HG02870 (cell line): ENCODE measurements at regions not wholly inside any gene's neighbourhood (a gene's known extent, or its start where the extent isn't known, plus 50 kb on each side); places are given as distances from the start of the nearest gene placed in this dataset.
"Not testable (repeated sequence)": the region's sequence is repeated elsewhere in the genome, so short reads cannot be mapped to it uniquely, and the experiment has no call there.

Experiments used
- ATAC-seq: cut with Tn5 transposase; IDR thresholded peaks from one replicate; pipeline ENCODE4 v1.9.1; 2021; ENCODE audit warnings: mild to moderate bottlenecking, moderate library complexity; ENCODE audit not compliant: unreplicated experiment

DNA sequence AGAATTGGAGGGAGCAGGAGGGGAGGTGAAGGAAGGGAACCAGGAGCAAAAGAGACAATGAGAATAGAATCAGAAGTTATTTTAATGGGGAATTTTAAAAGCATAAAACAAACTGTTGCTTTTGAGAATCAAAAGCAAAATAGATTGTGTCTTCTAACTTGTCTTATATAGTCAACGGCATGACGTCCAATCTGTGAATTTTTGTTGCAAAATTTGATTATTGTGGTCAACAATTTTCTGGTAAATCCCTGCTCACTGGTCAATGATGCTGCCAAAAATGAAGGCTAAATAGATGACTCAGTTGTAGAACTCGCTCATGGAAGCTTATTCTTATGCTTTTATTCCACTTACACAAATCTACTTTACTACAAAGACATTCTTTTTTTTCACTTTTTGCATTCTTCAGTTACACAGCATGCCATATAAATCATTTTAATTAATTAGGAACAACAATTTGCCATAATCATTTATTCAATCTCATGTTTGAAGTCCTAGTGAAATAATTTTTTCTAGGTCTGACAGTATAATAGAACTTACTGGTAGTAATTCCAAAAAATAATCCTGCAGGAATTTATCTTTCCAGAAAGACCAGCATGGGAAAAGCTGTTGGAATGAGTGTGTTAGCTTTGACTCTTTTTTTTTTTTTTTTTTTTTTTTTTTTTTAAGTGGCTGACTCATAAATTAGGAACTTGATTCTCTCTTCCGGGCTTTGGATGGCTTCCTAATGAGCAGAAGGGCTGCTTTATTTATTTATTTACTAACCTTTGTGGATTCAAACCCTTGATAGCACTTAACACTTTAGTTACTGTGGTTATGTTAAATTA, 256.9 kb downstream of the SPRY2 start:
- ATAC-seq: no peak

DNA sequence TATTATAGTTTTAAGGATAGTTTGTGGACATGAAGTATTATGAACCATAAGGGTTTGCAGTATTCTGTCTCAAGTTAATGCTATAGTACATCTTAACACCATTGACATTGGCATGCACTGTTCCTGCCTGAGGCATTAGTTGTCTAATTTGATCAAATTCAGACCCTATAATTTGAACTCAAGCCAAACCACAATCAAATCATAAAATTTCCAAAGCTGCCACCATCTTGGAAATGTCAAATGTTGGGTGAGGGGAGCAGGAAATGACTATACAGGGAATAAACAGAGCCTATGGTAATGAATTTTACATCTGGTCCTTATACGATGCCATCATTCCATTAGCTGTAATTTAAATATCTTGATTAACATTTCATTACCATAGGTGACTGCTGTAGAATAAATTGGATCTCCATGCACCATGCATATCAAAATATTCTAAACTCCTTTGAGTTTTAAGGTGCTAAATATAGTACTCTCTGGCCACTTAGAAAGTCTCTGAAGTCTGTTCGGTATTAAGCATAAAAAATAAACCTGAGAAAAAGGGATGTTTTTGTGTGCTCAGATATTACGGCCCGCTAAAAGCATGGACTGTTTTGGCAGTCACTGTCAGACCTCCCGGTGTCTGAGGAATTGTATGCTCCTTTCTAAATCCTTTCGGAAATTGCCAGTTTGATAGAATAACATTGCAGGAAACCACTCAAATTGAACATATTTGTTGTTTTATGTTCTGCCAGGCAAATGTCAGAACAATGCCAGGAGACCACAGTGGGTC, 257.7 kb downstream of the SPRY2 start:
- no peak for ATAC-seq

DNA sequence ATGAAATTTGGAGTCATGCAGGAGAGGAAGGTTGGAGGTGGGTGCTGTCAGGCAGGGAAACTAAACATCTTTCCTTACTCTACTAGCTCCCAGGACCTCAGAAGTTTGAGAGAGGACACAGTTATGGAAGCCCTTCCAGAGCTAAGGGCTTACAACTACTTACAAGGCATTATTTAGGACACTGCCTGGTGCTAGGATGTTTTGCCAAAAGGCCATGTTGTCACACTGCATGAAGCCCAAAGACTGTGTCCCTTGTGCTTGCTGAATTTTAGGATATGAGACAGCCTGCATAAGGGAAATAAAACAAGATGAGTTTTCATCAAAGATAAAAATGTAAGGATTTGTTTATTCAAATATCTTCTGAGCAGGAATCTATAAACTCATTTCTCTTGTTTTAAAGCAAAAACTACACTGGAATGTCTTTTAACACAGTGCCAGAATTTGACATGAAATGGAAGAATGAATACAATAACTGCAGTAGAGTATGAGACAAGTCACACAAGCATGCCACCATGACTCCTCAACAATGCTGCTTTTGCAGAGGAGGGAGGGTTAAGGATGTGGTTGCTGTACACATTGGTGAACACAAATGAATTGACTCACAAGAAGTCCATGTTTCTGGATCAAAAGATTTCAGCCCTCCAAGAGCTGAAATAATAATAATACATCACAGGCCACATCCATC, 258.4 kb downstream of the SPRY2 start:
- no peak for ATAC-seq

DNA sequence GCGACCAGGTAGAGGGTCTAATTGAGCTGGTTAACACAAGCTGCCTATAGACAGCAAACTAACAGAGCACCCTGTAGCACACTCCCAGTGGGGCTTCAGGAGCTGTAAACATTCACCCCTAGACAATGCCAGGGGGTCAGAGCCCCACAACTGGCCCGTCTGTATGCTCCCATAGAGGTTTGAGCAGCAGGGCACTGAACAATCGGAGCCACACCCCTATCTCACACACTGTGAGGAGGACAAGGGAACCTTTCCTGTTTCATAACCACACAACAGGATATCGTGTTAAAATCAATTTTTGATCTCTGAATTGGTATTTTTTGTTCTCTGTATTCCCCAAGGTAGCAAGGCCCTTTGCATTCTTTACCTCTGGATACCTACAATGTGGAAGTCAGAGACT, 266.1 kb downstream of the SPRY2 start:
- no peak for ATAC-seq

DNA sequence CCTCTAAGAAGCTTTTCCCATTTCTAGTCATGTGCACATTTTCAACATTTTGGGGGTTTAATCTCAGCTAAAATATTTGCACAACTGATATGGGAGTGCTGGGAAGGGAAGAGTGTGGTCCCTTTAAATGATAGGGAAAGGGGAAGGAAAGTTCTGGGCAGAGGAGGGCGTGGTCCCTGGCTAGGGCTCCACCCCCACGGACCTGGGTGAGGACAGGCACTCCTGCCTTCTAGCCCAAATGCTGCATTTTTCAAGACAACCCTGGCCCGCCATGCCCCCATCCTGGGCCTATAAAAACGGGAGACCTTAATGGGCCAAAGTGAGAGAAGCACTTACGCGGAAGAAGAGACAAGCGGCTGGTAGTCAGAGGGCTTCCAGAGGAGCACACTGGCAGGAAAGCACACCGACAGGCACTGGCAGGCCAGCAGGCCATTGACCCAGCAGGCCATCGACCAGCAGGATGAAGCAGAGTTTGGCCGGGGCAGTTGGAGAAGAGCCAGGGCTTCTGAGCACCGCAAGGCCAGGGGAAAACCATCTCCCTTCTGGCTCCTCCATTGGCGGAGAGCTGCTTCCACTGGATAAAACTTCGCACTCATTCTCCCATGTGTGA, 266.7 kb downstream of the SPRY2 start:
- ATAC-seq: no peak

DNA sequence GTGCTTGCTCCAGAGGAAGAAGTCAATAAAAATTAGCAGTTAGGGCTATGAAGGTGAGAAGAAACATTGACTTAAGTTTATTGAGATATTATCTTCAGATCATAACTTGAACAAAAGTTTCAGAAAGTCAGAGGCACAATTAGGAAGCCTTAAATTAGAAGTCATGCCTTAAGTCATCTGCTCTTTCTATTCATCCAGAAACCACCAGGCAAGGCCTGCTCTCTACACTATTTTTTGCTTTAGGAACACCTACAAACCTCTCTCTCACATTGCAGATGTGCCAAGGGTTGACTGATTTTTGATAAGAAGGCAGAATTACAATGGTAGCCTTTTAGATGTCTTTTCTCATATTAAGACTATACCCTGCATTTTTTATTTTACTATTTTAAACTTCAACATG, 268.7 kb downstream of the SPRY2 start:
- ATAC-seq: no peak

DNA sequence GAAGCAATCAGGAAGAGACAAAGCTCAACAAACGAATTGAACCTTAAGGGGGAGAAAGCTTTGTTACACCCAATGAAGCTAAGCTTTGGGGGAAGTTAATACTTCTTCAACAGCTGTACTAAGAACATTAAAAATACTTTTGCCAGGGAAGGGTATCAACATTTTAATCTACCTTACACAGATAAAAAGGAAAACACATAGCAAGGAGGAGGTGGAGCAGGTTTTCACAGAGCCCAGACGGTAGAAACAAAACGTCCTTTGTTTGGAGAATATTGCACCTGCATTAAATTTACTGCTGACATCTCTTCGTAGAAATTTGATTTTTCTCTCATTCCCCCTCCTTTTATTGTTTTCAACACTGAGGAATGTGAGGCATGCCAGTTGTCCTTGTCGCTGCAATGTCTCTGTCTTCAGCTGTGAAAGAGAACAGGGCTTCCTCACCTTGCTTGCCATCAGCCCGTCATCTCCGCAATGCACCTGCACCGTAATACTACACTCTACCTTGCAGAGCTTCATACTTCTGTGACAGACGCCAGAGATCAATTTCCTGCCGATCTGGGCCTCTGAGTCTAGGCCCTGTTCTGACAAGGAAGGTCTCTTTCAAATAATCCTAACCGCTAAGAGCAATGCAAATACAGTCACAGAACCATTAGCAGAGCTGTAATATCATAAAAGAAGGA, 270.8 kb downstream of the SPRY2 start:
- no peak for ATAC-seq

DNA sequence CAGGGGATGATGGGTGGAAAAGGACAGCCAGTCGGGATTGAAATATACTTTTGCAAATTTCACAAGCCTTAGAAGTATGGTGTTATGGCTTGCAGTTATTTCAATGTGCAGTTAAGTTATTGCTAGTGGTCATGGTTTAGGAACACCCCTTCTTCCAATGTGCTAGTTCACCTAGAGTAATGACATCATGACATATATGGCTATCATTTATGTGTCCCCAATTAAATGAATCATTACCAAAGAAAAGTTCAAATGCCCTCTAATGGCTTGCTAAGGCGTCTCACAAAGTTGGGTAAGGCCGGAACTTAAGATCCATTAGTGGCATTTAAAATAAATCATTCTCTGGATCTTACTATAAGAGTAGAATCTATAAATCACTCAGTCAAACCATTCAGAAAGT, 271.6 kb downstream of the SPRY2 start:
- no peak for ATAC-seq

DNA sequence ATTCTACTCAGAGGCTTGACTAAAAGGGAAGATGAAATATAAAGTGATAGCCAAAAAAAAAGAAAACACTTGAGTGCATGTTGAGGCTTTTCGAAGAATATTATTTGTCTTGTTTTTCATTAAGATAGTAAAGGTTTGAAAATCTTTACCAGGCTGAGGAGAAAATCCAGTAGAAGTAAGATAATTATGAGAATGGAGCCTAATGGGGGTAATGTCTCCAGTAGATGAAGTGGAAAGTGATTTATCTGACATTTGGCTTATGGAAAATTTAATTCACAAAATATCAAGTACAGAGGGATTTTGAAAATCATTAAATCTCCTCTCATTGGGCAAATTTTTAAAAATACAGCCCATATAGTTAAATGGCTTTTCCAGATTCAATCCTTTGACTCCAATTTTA, 274.9 kb downstream of the SPRY2 start:
- ATAC-seq: no peak

DNA sequence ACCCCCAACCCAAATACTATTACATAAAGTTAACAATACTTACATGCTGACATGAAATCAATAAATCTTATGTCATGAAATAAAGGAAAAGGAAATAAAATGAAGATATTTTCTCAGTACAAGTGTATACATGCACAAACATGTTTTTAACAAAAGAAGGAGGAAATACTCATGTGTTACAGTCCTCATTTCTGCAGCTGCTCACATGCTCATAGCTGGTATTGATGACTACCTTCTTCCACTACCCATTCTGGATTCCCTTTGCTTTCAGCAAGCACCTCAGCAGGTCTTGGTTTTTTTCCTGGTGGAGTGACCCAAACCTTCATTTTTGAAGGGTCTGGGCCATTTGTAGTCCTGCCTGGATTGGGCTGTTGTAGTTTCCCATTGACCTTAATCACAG, 278.5 kb downstream of the SPRY2 start:
- not testable (repeated sequence) for ATAC-seq

DNA sequence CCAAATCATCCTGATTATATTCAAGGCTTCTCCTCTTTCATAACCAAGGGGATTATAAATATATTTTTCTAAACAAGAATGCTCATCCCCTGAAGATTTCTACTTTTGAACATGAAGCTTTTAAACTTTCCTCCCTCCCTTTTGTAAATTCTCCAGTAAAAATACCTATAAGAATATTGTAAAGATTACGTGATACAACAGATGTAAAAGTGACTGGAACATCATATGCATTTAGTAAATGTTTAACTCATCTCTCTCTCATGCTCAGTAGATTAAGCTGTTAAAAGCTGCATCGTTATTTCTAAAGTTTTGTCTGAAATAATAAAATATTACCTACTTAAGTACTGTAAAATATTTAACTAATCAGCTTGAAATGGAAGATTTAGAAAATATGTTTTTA, 281.1 kb downstream of the SPRY2 start:
- ATAC-seq: no peak

DNA sequence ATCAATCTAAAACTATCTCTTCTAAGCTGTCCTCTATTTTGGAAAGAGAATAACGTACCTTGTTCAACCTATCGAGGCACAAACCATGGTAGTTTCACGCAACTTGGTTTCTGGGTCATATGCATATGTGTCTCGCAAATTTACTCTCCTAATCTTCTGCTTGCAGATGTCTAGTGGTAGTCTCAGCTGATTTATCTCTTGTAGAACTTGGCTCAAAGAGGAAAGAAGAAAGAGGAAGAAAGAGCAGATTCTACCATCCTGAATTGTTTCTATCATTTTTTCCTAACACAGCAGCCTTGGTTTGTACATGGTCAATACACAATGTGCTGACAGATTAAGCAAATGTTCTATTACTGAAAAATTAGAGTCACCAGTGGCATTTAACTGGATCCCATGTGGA, 282.3 kb downstream of the SPRY2 start:
- no peak for ATAC-seq

DNA sequence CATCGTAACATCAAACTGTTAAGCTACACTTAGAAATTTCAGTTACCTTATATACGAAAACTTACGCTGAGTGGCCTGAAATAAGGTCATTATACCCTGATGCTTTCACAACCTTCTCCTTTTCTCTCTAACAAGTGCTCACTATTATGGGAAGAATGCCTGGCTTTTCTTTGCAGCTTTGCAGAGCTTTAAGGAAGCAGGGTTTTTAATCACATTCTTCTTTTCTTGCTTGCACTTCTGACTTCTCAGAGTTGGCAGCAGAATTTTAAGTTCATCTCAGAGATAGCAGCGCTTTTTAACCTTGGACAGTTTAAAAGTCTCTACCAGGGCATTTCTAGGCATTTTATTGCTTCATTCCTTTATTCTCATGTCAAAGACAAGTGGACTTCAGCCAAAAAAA, 285.1 kb downstream of the SPRY2 start:
- ATAC-seq: no peak

DNA sequence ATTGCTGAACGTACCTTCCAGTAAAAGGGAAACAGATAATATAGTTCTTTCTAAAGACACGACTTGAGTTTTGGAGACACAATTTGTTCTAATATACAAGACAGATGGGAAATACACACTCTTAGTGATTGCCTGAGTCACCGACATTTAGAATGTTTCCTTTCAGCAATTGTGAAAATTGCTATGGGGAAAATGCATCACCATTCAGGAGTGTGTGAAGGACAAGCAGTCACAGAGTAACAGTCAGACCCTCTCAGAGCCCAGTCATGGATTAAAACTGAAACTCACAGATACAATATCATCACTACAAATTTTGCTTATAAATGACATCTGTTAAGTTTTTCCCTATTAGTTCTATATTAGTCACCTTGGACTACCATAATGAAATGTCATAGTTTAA, 286.1 kb downstream of the SPRY2 start:
- ATAC-seq: no peak

DNA sequence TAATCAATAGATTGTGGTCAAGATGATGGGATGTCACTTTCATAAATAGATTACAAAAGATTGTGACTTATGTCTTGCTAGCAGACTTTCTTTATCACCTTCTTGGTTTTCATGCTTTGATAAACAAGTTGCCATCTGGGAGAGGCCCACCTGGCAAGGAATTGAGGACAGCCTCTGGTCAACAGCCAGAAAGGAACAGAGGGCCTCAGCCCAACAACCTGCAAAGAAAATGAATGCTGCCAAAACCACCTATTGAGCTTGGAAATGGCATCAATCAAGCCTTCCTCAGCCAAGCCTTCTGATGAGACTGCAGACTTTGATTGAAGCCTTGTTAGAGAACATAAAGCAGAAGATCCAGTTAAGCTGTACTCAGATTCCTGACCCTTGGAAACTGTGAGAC, 288.6 kb downstream of the SPRY2 start:
- no peak for ATAC-seq

DNA sequence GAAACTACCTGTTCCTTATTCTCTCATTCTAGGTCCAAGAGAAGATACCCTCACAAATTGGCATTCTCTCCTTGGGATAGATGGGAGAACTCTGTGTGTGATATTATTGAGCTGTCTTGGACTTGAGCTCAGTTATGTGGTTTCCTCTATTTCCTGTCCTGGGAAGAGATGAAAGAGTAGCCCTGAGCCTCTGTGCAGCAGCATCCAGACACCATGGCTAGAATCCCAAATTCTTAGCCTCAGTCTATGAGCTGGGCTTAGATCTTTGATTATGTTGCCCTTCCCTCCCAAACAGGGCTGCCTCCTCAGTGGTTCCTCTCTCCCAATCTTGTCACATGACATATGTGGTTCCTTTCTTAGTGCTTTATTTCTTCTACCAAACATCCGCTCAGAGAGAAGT, 290.7 kb downstream of the SPRY2 start:
- no peak for ATAC-seq

DNA sequence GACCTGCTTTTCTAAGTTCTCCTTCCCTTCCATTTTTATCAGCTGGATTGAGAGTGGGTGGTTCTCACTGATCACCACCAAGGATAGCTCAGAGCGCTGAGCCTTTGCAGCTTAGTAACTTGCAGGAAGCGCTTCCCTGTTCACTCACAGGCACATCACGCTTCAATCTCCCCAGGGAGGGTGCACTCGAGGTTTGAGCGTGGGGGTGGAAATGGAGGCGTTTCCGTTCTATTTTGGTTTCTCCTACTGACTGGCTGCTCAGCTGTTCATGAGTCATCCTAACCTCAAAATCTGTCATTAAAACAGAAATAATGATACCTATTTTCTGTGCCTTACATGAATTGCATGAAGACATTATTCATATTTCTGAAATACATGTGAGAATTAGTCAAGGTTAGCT, 292.1 kb downstream of the SPRY2 start:
- ATAC-seq: peak; percentile 97

DNA sequence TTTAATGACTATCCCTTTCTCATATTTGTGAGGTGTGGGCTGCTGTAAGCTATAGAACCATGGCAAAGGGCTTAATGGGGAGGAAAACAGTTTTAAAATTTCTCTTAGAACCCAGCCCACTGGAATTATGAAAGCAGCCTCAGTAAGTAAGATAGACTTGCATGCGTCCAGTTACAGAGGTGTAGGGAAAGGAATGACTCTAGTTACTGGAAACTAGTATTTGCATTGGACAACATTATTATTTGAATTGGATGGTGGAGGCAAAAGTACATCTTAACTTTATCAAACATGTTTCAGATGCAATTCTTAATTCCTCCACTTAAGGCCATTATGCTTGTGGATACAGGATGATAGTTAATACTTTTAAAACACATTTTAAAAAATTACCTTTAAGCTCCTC, 292.9 kb downstream of the SPRY2 start:
- no peak for ATAC-seq

DNA sequence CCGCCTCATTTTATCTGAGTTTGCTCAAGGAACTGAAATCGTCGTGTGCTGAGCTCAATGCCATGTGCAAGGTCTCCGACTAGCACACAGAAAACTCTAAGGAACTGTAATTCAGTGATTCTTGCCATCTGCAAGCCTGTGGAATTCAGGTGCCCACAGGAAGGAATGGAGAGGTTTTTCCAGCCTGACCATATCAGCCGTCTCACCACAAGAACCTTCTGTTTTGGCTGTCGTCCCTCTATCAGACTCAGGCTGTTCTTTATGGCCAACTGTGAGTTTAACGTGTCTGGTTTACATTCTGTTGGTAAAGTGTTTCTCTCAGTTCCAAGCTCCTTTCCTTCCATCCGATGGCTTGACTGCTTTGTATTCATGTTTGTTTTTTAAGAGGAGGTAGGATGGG, 293.5 kb downstream of the SPRY2 start:
- no peak for ATAC-seq

DNA sequence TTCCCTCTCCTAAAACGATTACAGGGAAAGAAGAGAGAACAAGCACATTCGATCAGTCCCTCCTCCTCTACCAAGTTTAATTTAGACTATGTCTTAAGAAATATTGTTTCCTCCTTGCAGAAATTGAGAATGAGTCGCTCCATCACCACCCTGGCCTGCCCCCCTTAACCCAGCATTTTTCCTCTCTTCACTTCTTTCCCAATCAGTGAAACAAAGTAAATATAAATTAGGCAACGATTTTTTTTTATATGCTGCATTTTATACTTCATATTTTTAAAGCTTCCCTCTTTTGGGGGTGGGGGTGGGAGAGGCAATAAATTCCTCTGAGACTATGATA, 300.0 kb downstream of the SPRY2 start:
- ATAC-seq: no peak
